GM12873 (cell line): ENCODE measurements at regions not wholly inside any gene's neighbourhood (a gene's known extent, or its start where the extent isn't known, plus 50 kb on each side); places are given as distances from the start of the nearest gene placed in this dataset.

Source experiments
- TF ChIP-seq, protein P1 (sequence below): IDR thresholded peaks from 2 replicates; pipeline ENCODE4 v1.5.1; 2012; ENCODE audit warnings: low read depth, mild to moderate bottlenecking, moderate library complexity, low read length, control low read depth; ENCODE audit not compliant: insufficient read depth; ENCODE audit errors: missing control alignments

- TF ChIP-seq, protein P1, sequence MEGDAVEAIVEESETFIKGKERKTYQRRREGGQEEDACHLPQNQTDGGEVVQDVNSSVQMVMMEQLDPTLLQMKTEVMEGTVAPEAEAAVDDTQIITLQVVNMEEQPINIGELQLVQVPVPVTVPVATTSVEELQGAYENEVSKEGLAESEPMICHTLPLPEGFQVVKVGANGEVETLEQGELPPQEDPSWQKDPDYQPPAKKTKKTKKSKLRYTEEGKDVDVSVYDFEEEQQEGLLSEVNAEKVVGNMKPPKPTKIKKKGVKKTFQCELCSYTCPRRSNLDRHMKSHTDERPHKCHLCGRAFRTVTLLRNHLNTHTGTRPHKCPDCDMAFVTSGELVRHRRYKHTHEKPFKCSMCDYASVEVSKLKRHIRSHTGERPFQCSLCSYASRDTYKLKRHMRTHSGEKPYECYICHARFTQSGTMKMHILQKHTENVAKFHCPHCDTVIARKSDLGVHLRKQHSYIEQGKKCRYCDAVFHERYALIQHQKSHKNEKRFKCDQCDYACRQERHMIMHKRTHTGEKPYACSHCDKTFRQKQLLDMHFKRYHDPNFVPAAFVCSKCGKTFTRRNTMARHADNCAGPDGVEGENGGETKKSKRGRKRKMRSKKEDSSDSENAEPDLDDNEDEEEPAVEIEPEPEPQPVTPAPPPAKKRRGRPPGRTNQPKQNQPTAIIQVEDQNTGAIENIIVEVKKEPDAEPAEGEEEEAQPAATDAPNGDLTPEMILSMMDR, result no peak
These were observed 327.6 kb downstream of the ACTL7B start for GRCh38 chr9:108528231-108528630.

DNA sequence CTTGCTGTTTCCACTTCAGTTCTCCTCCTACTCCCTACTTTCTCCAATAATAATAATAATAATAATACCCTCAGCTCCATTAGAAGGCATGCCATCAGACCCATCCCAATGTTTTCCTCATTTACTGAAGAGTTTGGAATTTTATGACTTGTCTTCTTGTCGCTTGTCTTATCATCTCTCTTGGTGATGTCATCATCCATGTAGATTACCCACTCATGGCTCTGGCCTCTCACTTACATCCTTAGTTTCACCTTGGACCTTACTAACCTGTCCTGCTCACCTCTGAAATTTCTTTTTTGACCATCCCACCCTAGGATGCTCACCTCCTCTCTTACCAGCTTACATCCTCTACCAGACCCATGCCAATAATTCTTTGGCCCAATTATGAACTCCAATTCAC lies 329.3 kb downstream of the ACTL7B start:
- TF ChIP-seq, protein P1, result no peak

DNA sequence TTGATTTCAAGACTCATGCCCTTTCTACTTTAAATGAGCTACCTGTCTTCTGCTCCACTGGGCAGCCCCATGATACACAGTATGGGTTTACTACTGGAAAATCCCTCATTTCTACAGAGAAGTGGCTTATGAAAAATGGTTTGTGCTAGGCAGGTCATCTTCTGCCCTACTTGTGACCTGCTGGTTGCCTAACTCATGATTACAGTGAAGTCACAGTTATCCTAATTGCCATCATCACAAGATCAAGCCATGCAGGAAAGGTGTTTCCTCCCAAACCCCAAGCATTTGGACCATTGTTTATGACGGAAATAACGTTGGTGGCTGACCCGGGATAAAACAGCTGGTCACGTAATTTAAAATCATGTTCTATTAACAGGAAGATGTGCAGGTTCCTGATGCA lies 330.6 kb downstream of the ACTL7B start:
- TF ChIP-seq, protein P1, result no peak

GRCh38 chr9:108521063-108521590 lies 334.7 kb downstream of the ACTL7B start:
- TF ChIP-seq, protein P1, result no peak

GRCh38 chr9:108519437-108519836 lies 336.3 kb downstream of the ACTL7B start:
- TF ChIP-seq, protein P1, result no peak

DNA sequence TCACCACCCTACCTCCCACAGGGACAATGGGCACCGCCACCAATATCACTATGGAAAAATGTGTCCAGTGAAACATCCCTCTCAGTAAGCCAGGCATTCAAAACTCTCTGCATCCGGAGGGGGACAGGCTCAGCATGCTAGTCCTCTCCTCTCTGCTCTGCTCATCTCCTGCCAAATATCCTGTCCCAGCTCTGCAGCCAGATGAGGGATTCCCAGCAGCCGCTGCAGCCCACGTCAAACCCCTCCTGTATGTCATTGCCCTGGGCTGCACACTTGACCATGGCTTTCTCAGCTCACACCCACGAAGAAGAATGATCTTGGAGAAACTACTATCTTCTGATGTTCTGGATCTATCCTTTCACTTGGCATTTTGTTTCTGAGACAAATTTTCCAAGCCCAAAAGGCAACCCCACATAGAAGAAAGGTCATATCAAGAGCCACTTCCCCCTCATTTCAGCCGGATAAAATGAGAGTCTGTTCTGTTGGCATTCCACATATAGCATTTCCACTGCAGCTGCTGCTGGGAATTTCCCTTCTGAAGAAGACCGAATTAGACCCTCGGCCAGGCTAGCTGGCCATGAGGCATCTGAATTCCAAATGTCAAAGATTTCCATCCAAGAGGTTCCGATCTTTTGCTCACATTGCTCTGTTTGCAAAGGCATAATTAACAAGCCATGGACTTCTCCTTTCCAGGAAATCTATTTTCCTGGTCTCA lies 338.0 kb downstream of the ACTL7B start:
- TF ChIP-seq, protein P1, result no peak

DNA sequence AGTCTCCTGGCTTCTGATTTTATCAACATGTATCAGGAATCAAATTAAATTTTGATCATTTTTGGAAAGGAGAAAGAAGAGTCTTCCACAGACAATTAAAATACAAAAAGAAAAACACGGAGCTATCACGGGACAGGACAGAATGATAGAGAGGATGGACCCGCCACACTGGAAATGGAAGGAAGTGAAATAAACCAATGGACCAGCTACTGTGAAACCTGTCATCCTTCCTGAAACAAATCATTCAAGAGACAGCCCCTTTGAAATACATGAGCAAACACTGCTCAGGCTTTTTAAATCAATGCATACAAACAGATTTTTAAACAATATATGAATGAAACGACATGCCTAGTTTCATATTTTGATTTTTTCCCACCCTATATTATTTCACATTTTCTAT lies 339.4 kb downstream of the ACTL7B start:
- TF ChIP-seq, protein P1, result no peak
